GM21360 (cell line): ENCODE measurements at regions not wholly inside any gene's neighbourhood (a gene's known extent, or its start where the extent isn't known, plus 50 kb on each side); places are given as distances from the start of the nearest gene placed in this dataset.
"Not testable (repeated sequence)": the region's sequence is repeated elsewhere in the genome, so short reads cannot be mapped to it uniquely, and the experiment has no call there.

Experiments
- ATAC-seq: cut with Tn5 transposase; IDR thresholded peaks from one replicate; pipeline ENCODE4 v1.9.1; 2021; ENCODE audit warnings: mild to moderate bottlenecking, moderate library complexity; ENCODE audit not compliant: unreplicated experiment

DNA sequence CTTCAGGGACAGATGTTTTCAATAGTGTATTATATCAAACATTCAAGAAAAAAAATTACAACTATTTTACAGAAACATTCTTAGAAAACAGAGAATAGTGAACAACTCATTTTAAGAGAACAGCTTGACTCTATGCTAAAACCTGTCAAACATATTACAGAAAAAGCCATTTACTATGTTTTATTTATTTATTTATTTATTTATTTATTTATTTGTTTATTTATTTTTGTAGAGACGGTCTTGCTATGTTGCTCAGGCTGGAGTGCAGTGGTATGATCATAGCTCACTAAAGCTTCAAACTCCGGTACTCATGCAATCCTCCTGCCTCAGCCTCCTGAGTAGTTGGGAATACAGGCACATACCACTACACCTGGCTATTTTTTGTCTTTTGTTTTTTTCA is 317.9 kb upstream of the HTR1E start:
- ATAC-seq = no peak

DNA sequence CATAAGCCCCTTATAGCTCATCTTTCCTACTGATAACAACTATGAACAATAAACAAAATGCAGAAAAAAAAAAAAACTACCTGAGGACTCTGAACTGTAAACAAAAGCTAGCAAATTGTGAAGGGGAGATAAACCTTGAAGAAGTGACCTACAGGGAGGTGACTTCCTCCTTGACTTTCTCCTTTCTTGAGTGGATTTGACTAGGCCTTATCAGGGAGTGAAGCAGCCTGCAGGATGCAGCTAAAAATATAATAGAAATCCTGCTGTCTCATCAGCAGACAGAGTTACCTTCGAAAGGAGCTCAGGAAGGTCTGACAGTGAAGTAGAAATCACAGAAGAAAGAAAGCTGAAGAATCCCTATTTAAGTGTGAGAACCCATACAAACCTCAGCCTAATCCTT is 322.0 kb upstream of the HTR1E start:
- no peak for ATAC-seq

DNA sequence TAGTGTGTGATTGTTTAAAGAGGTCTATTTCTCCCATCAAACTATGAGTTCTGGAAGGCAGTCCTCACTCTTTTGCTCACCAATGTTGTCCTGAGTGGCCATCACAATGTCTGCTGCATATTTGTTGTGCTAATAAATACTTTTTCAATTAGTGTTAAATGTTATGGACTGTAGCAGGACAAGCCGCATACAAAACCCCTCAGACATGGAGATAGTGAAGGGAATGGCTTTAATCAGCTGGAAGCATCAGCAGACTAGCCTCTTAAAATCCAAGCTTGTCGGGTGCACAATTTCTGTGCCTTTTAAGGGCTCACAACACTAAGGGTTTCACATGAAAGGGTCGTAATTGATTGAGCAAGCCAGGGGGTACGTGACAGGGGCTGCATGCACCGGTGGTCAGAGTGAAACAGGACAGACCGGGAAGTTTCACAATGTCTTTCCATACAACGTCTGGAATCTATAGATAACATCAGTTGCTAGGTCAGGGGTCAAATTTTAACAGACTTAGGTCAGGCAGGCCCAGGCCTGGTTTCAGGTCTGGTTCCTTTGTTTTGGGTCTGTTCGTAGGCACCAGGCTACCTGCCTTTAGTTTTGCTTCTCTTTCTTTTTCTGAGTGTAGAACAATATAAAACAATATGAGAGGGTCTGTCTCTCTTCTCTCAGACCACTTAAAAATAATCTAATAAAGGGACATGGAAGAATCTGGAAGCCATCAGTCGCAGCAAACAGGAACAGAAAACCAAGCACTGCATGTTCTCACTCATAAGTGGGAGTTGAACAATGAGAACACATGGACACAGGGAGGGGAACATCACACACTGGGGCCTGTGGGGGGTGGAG is 327.6 kb upstream of the HTR1E start:
- no peak for ATAC-seq

DNA sequence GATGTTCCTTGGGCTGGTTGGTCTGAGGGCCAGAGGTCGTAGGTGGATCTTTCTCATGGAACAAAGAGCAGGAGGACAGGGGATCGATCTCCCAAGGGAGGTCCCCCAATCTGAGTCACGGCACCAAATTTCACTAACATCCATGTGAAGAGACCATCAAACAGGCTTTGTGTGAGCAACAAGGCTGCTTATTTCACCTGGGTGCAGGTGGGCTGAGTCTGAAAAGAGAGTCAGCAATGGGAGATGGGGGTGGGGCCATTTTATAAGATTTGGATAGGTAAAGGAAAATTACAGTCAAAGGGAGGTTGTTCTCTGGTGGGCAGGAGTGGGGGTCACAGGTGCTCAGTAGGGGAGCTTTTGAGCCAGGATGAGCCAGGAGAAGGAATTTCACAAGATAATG is 334.0 kb upstream of the HTR1E start:
- not testable (repeated sequence) for ATAC-seq

DNA sequence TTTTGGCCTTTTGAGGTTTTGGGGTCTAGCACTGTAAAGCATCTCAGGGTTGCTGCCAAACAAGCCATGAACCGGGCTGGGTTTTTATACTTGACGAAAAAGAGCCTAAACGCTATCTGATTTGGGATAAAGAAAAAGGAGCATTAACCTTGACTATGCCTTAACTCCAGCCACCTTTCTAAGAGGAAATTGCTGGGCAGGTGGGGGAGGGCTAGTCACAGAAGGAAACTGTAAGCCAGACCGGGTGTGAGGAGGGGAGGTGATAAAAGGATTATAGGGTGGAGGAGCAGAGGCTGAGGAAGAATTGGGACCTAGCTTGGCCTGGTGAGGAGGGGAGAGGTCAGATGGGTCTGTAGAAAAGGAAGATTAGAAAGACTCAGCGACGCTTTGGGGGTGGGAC is 335.2 kb upstream of the HTR1E start:
- ATAC-seq = not testable (repeated sequence)

DNA sequence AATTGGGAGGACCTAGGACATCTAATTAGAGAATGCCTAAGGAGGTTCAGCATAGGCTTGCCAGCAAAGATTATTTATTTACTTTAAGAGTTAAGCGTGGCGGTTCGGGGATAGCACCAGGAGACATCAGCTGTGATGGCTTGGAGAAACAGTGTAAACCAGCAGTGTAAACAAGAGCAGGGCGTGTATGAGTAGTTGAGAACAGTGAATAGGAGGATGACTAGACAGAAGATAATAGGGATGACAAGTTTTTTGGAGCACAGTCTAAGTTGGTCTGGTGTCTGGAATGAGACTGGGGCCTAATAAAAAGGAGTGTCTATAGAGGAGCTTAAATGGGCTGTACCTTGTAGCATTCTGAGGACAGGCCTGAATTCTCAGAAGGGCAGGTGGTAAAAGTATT is 338.4 kb upstream of the HTR1E start:
- ATAC-seq = not testable (repeated sequence)

DNA sequence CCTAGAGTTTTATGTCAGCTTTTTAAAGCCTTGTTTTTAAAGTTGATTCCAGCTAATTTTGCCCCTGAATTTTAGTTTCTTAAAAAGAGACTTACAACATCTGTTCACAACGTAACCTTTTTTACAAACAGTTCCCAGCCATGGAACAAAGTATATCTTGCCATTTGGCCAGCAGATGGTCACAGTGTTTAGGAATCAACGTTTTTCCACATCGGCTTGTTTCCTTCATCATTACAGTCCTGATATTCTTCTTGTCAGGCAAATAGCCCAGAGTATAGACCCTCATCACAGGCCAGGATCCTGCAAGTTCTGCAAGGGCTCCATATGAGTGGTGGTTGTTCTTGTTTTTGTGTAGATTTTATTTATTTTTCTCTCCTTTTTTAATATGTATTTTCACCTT is 341.7 kb upstream of the HTR1E start:
- ATAC-seq = no peak

DNA sequence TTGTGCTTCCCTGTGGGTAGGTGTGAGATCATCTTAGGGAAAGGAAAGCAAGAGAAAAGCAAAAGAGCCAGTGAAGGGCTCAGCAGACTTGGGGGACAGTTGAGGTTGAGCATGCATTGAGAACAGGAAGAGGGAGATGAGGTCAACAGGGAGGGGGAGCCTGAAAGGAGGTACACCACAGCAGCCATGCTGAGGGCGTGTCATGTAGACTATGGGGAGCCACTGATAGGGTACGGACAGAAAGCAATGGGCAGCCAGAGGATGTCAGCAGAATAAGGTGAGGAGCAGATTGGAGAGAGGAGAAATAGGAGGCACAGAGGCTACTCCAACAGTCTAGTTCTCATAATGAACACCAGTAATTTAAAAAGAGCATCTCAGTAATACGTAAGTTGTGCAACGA is 351.1 kb upstream of the HTR1E start:
- ATAC-seq = no peak

DNA sequence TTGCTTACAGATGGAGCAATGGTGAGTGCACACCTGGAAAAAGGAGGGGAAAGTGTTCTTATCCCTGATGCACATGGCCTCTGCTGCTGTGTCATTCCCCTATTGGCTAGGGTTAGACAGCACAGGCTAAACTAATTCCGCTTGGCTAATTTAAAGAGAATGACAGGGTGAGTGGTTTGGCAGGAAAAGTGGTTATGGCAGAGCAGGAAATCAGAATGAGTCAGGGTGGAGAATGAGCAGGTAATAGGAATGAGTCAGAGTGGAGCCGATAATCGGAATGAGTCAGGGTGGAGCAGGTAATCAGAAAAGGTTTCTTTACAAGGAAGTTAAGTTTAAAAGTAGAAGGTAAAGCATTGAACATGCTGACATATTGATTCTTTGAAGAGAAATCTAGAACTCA is 355.5 kb upstream of the HTR1E start:
- no peak for ATAC-seq

DNA sequence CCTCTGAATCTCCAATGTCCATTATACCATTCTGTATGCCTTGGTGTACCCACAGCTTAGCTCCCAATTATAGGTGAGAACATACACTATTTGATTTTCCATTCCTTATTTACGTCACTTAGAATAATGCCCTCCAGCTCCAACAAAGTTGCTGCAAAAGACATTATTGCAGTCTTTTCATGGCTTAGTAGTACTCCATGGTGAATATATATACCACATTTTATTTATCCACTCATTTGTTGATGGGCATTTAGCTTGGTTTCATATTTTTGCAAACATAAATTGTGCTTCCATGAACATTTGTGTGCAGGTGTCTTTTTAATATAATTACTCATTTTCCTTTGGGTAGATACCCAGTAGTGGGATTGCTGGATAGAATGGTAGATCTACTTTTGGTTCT is 374.1 kb upstream of the HTR1E start:
- no peak for ATAC-seq

DNA sequence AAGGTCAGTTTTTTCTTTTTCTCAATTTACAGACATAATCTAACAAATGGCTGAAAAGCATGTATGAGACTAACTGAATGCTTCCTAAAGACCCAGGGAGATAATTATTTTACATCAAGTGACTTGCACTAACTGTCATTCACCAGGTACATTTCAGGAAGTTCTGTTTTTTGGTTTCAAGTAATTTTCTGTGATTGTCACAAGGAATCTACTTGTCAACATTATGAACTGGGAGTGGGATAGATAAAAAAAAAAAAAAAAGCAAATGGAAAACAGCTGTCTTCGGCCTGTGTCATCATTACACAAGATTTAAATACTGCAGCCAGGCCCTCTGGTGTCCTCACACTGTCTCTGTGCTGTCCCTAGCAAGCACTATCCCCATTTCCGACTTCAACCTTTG is 379.0 kb upstream of the HTR1E start:
- ATAC-seq = no peak

DNA sequence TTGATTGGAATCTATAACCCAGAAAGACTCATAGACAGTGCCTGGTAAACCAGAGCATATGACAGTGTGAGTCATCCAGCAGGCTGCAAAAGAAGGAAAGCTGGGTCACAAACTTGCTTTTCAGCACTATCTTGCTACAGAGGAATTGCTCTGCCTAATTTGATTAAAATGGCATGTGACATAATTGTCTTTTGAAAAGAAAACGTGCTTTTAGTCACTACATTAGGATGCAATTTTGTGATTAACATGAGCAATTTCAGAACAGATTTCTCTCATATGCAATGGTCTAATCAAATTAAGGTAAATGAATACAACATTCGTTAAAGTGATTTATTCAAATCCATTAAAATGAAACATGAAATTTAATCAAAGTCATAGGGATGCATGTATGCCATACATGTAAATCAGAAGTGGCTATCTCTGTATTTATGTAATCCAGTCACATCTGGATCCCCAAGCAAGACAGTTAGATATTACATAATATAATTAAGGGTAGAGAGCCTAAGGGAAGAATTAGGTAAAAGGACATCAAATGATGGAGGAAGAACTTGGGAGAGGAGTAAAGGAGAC is 400.0 kb upstream of the HTR1E start:
- ATAC-seq = no peak

DNA sequence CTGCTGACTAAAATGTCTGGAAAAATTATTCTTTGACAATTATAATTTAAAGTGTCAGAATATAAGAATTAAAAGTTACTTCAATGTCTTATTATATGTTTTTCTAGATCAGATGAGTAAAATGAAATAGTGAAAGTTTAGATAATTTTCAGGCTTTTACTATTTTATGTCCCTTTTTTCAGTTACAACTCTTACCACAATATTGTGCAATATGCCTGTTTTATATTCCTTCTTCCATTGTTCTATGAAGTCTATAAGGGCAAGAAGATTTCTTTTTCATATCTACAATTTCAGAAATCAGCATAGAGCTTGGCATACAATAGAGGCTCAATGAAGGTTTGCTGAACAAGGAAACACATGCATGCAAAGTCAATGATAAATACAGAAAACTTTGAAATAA is 401.2 kb upstream of the HTR1E start:
- no peak for ATAC-seq

DNA sequence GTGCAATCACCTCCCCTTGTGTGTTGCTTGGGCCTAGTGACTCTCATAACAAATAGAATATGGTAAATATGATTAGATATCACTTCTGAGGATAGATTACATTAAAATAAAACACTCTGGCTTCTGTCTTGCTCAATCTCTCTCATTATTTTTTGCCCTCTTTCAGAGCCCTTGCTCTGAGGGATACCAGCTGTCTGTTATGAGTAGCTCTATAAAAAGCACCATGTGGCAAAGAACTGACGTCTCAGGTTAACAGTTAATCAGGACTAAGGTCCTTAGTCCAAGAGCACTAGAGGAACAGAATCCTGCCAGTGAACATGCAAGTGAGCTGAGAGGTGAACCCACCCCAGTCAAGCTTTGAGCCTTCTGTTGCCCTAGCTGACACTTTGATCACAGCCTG is 402.2 kb upstream of the HTR1E start:
- ATAC-seq = no peak

DNA sequence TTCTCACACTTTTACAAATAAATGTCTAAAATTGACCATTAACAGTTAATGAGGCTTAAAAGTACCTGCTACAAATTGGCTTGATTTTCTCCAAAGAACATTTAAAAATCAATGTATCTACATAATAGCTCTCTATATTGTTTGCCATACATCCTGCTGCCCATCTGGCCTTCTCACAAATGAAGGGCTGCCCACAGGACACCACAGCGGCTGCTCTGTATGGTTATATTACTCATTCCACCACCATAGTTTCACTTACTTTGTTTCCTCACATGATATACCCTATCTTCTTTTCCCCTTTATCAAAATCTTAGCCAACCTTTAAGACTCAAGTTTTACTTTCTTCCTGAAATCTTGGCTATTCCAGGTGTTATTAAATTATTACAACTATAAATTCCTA is 407.7 kb upstream of the HTR1E start:
- ATAC-seq = no peak

DNA sequence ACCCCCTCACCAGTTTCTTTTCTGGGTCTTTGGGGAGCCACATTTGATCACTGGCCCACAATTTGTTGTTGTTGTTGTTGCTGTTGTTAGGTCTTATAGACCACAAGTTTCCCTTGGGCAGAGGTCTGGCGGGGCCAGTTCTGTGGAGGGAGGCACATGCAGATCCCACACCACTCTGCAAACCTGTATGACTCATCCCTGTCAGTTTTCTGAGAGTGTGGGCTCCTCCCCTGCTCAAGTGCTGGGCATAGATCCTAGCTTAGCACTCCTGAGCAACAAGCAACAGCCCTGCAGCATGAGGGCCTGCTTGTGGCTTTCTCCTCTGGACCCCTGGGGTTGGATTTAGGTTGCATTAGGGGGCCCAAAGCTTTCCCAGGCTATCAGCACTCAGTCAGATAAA is 411.1 kb upstream of the HTR1E start:
- no peak for ATAC-seq

DNA sequence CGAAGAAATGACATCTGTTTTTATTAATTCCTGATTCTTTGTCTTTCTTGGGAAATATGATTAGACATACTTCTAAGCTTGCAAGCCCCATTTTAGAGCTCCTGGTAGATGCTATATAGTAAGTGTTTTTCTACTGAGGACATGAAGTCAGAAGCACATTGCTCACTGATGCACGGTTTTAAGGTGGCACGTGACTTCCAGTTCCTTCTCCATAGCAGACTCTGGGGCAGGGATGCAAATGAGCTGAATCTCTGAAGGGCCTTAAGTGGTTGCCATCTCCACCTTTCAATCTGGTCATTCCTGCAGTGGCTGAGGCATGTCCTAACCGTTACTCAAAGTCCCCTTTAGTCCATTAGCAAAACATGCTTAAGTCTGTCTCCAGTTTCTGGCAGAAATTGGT is 421.2 kb upstream of the HTR1E start:
- peak; percentile 77 for ATAC-seq

DNA sequence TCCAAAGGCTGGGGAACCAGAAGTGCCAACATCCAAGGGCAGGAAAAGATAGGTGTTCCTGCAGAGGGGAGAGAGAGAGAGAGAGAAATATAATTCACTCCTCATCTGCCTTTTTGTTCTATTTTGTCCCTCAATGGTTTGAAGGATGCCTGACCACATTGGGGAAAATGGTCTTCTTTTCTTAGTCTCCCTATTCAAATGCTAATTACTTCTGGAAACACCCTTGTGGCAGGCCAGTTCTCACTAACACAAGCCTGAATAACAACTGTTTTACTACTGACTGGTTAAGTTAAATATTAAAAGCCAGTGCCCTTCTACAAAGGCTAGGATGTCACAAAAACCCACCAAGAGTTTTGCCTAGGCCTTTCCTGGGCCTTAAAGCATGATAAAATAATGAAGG is 425.4 kb upstream of the HTR1E start:
- no peak for ATAC-seq

DNA sequence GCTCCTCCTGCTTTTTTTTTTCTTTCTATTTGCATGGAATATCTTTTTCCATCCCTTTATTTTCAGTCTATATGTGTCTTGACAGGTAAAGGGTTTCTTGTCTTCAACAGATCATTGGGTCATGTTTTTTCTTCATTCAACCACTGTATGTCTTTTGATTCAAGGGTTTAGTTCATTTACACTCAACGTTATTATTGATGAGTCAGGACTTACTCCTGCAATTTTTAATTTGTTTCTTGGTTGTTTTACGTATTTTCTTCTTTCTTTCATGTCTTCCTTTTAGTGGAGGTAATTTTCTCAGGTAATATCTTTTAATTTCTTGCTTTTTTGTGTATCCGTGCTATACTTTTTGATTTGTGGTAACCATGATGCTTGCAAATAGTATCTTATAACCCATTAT is 429.1 kb upstream of the HTR1E start:
- ATAC-seq = no peak

DNA sequence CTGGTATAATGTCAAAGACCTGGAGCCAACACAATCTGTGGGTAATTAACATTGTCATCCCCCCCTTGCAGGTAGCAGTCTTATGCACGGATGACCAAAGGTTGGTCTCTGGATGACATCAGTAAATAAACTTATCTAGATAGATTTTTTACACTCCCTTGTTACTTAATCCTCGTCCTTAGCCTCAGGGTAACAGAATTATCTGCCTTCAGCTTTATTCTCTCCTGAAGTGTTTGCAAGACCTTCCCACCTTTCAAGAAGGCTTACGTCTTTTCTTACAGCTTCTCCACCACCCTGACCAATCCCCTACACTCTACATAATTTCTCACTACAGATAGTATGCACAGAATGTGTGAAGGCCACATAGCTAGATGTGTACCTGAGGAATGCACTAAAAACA is 434.8 kb upstream of the HTR1E start:
- no peak for ATAC-seq

DNA sequence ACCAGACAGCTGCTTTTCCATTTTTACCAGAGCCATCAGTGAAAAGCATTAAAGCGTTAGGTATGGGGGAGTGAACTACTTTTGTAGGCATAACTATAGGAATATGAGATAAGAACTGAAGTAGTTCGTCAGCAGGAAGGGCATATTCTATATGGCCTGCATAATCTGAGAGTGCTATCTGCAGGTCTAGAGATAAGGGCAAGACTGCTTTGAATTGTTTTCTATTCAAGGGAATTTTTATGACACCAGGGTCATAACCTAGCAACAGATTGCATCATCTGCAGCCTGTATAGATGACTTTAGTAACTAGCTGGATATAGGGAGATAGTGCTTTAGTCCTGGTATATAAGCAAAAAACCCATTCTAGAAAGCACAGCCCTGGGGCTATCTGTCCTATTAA is 437.3 kb upstream of the HTR1E start:
- ATAC-seq = no peak

DNA sequence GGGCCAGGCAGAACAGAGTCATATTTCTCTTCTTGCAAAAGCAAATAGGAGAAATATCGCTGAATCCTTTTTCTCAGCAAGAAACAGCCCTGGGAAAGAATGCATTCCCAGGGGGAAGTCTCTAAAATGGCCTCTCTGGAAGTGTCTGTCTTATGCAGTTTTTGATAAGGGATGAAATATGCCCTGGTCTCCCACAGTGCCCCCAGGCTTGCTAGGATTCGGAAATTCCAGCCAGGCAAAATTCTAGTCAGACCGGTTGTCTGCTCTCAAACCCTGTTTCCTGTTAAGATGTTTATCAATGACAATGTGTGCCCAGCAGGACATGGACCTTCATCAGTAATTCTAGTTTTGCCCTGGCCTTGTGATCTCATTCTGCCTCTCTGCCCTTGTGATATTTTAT is 448.3 kb upstream of the HTR1E start:
- ATAC-seq = not testable (repeated sequence)

DNA sequence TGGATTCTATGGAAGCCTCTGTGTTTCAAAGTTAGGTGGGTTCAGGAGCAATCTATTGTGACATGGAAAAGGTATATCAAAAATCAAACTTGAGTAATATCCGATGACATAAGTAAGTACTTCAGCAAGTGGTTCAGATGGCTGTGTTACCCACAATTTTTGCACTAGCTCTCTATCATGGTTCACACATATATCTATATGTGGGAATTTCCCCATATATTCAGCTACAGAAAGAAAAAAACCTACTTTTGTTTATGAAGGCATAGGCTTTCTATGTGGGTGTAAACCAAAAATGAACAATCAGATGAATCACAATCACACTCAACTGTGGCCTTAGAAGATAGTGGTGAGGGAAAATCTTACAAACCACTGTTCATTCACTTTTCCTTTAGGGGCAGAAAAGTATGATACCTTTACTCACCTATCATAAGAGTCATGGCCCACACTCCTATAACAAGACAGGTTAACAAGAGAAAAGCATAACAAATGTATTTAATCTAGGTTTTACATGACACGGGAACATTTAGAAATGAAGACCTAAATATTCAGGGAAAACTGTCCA is 449.6 kb upstream of the HTR1E start:
- no peak for ATAC-seq
